DMS53 treated with DMSO at 0.1 percent for 48 hours (cell line): ENCODE measurements at regions not wholly inside any gene's neighbourhood (a gene's known extent, or its start where the extent isn't known, plus 50 kb on each side); places are given as distances from the start of the nearest gene placed in this dataset.

Source experiments
- DNase-seq: peaks from one replicate; lab custom pipeline; 2025; ENCODE audit not compliant: unreplicated experiment; lab: John Stamatoyannopoulos, UW

- no peak for DNase-seq
Observed at GRCh38 chr2:51629406-51629805, 597.5 kb upstream of the NRXN1 start.

GRCh38 chr2:51628917-51629316 lies 597.0 kb upstream of the NRXN1 start:
- no peak for DNase-seq

GRCh38 chr2:51624995-51625394 lies 593.1 kb upstream of the NRXN1 start:
- DNase-seq: no peak

- DNase-seq: no peak
Observed at GRCh38 chr2:51620796-51621195, 588.9 kb upstream of the NRXN1 start.

- DNase-seq: no peak
Observed at GRCh38 chr2:51619961-51620360, 588.0 kb upstream of the NRXN1 start.

- no peak for DNase-seq
Observed at GRCh38 chr2:51612387-51612786, 580.5 kb upstream of the NRXN1 start.

GRCh38 chr2:51601706-51602105 lies 569.8 kb upstream of the NRXN1 start:
- DNase-seq: no peak

- no peak for DNase-seq
Observed at GRCh38 chr2:51597086-51597485, 565.2 kb upstream of the NRXN1 start.

- no peak for DNase-seq
Observed at GRCh38 chr2:51595836-51596235, 563.9 kb upstream of the NRXN1 start.

- no peak for DNase-seq
Observed at GRCh38 chr2:51581636-51582267, 549.8 kb upstream of the NRXN1 start.

- DNase-seq: no peak
Observed at GRCh38 chr2:51579412-51579811, 547.5 kb upstream of the NRXN1 start.

GRCh38 chr2:51575181-51575580 lies 543.2 kb upstream of the NRXN1 start:
- DNase-seq: no peak

- no peak for DNase-seq
Observed at GRCh38 chr2:51559026-51559425, 527.1 kb upstream of the NRXN1 start.

GRCh38 chr2:51553476-51553875 lies 521.5 kb upstream of the NRXN1 start:
- DNase-seq: no peak

- no peak for DNase-seq
Observed at GRCh38 chr2:51535763-51536162, 503.8 kb upstream of the NRXN1 start.

GRCh38 chr2:51534166-51534565 lies 502.2 kb upstream of the NRXN1 start:
- no peak for DNase-seq

GRCh38 chr2:51528156-51528555 lies 496.2 kb upstream of the NRXN1 start:
- DNase-seq: no peak

GRCh38 chr2:51526766-51527165 lies 494.8 kb upstream of the NRXN1 start:
- no peak for DNase-seq

GRCh38 chr2:51516667-51517066 lies 484.7 kb upstream of the NRXN1 start:
- no peak for DNase-seq

GRCh38 chr2:51511002-51511401 lies 479.1 kb upstream of the NRXN1 start:
- DNase-seq: no peak

- no peak for DNase-seq
Observed at GRCh38 chr2:51510303-51510702, 478.4 kb upstream of the NRXN1 start.

- no peak for DNase-seq
Observed at GRCh38 chr2:51505533-51505932, 473.6 kb upstream of the NRXN1 start.

GRCh38 chr2:51490576-51491234 lies 458.8 kb upstream of the NRXN1 start:
- DNase-seq: no peak
